ENCODE measurements at regions not wholly inside any gene's neighbourhood (a gene's known extent, or its start where the extent isn't known, plus 50 kb on each side); places are given as distances from the start of the nearest gene placed in this dataset.

GRCh38 chr3:25277503-25277902 lies 150.6 kb upstream of the RARB start:
- Histone ChIP-seq H3K9me3 (ENCODE audit: control insufficient read depth, insufficient read depth, low read depth, low read length) (no peaks in the 10 kb centered on the region), H3K4me1 (ENCODE audit: control insufficient read depth, insufficient read depth, low read length) (no peaks in the 10 kb centered on the region), H3K27ac (ENCODE audit: extremely low read depth, low read depth, low read length) (no peak overlapping the region), H3K4me3 (ENCODE audit: low read depth, low read length) (no peak overlapping the region), H3K36me3 (ENCODE audit: control insufficient read depth in 2 of 2, insufficient read depth in 1 of 2, low read length in 2 of 2) (no peaks in the 10 kb centered on the region)
- TF ChIP-seq ZNF514 (tag by site-specific recombination; IDR thresholded peaks at IDR 0.05) (no peak), ZBTB20 (tag by site-specific recombination; IDR thresholded peaks at IDR 0.05) (no peak), ZNF184 (tag by site-specific recombination; IDR thresholded peaks at IDR 0.05) (no peak), SCRT2 (tag by site-specific recombination; IDR thresholded peaks at IDR 0.05) (no peak), ZNF133 (tag by site-specific recombination; IDR thresholded peaks at IDR 0.05) (no peak), ZNF174 (tag by site-specific recombination; IDR thresholded peaks at IDR 0.05) (no peak), ZNF214 (tag by site-specific recombination; IDR thresholded peaks at IDR 0.05; ENCODE audit: borderline replicate concordance) (no peak), ZNF777 (tag by site-specific recombination; IDR thresholded peaks at IDR 0.05; ENCODE audit: borderline replicate concordance) (no peak), ZNF449 (tag by site-specific recombination; IDR thresholded peaks at IDR 0.05) (no peak), ZNF37A (tag by site-specific recombination; IDR thresholded peaks at IDR 0.05) (no peak), ZNF211 (tag by site-specific recombination; IDR thresholded peaks at IDR 0.05; ENCODE audit: low read depth) (no peak), ZNF292 (tag by site-specific recombination; IDR thresholded peaks at IDR 0.05; ENCODE audit: borderline replicate concordance, low read depth) (no peak), REST (tag by site-specific recombination; IDR thresholded peaks at IDR 0.05) (no peak), ZNF223 (tag by site-specific recombination; IDR thresholded peaks at IDR 0.05) (no peak)
- ChIA-PET CTCF (no interaction called here), POLR2A (no interaction called here)

GRCh38 chr3:25281041-25281731 lies 146.9 kb upstream of the RARB start:
- no peak overlapping the region for H3K27ac ChIP-seq (ENCODE audit: extremely low read depth, low read depth, low read length)
- POLR2A ChIA-PET, result no interaction called here
- TF ChIP-seq ZNF274 (IDR thresholded peaks at IDR 0.05; ENCODE audit: low read length), result no peak
- no peak for TF ChIP-seq ZNF274 (tag by site-specific recombination; IDR thresholded peaks at IDR 0.05; ENCODE audit: borderline replicate concordance)
- TF ChIP-seq ZNF530 (tag by site-specific recombination; IDR thresholded peaks at IDR 0.05; ENCODE audit: low read depth), result no peak
- no peak for TF ChIP-seq ZNF292 (tag by site-specific recombination; IDR thresholded peaks at IDR 0.05; ENCODE audit: borderline replicate concordance, low read depth)
- TF ChIP-seq ZNF692 (tag by site-specific recombination; IDR thresholded peaks at IDR 0.05), result no peak
- no peak for TF ChIP-seq PATZ1 (tag by site-specific recombination; IDR thresholded peaks at IDR 0.05)
- TF ChIP-seq ZNF843 (tag by site-specific recombination; IDR thresholded peaks at IDR 0.05), result peak; percentile 72; the same call in 1 of the 2 replicates
- TF ChIP-seq ZNF394 (tag by site-specific recombination; IDR thresholded peaks at IDR 0.05; ENCODE audit: borderline replicate concordance), result no peak
- TF ChIP-seq WT1 (tag by site-specific recombination; IDR thresholded peaks at IDR 0.05), result peak; percentile 42; the same call in 1 of the 2 replicates
- no peak for TF ChIP-seq ZBTB17 (tag by site-specific recombination; IDR thresholded peaks at IDR 0.05)
- TF ChIP-seq HIC1 (tag by site-specific recombination; IDR thresholded peaks at IDR 0.05), result no peak

More at GRCh38 chr3:25281041-25281731, 146.9 kb upstream of the RARB start:
- H3K4me3 ChIP-seq (ENCODE audit: low read depth, low read length), result no peak overlapping the region
- no peaks in the 10 kb centered on the region for H3K9me3 ChIP-seq (ENCODE audit: control insufficient read depth, insufficient read depth, low read depth, low read length)
- H3K36me3 ChIP-seq (ENCODE audit: control insufficient read depth in 2 of 2, insufficient read depth in 1 of 2, low read length in 2 of 2), result no peaks in the 10 kb centered on the region
- CTCF ChIA-PET, result no interaction called here
- no peaks in the 10 kb centered on the region for H3K4me1 ChIP-seq (ENCODE audit: control insufficient read depth, insufficient read depth, low read length)

All from HEK293 (cell line).